Stomach (tissue), 4 donors: ENCODE measurements at regions not wholly inside any gene's neighbourhood (a gene's known extent, or its start where the extent isn't known, plus 50 kb on each side); places are given as distances from the start of the nearest gene placed in this dataset.

Source experiments
- POLR2AphosphoS5 ChIP-seq, 3 donors: sonication (generic); formaldehyde crosslinking; IDR thresholded peaks; one replicate each; pipeline ENCODE4 v1.6.1; 2016; ENCODE audit warnings: antibody characterized with exemption in 3 of 3
- TF ChIP-seq, protein P1 (sequence below), 7 experiments: fragments of 450-650 bp in 4 of 7; fragments of 200-600 bp in 3 of 7; sonication (generic) in 3 of 7; IDR thresholded peaks; one replicate each; pipeline ENCODE4 v1.5.1; 2016 to 2019; ENCODE audit warnings: antibody characterized with exemption in 7 of 7, control low read depth in 2 of 7, mild to moderate bottlenecking in 1 of 7

- TF ChIP-seq, protein P1, sequence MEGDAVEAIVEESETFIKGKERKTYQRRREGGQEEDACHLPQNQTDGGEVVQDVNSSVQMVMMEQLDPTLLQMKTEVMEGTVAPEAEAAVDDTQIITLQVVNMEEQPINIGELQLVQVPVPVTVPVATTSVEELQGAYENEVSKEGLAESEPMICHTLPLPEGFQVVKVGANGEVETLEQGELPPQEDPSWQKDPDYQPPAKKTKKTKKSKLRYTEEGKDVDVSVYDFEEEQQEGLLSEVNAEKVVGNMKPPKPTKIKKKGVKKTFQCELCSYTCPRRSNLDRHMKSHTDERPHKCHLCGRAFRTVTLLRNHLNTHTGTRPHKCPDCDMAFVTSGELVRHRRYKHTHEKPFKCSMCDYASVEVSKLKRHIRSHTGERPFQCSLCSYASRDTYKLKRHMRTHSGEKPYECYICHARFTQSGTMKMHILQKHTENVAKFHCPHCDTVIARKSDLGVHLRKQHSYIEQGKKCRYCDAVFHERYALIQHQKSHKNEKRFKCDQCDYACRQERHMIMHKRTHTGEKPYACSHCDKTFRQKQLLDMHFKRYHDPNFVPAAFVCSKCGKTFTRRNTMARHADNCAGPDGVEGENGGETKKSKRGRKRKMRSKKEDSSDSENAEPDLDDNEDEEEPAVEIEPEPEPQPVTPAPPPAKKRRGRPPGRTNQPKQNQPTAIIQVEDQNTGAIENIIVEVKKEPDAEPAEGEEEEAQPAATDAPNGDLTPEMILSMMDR (IDR thresholded peaks at IDR 0.05) = no peak
- TF ChIP-seq POLR2AphosphoS5 (IDR thresholded peaks at IDR 0.05) = no peak
Measured at GRCh38 chr6:147711476-147711875, 203.0 kb downstream of the SAMD5 start.
